ENCODE measurements at regions not wholly inside any gene's neighbourhood (a gene's known extent, or its start where the extent isn't known, plus 50 kb on each side); places are given as distances from the start of the nearest gene placed in this dataset.
A peak's percentile ranks its signal among the peaks of the same experiment; 100 is the strongest.

DNA sequence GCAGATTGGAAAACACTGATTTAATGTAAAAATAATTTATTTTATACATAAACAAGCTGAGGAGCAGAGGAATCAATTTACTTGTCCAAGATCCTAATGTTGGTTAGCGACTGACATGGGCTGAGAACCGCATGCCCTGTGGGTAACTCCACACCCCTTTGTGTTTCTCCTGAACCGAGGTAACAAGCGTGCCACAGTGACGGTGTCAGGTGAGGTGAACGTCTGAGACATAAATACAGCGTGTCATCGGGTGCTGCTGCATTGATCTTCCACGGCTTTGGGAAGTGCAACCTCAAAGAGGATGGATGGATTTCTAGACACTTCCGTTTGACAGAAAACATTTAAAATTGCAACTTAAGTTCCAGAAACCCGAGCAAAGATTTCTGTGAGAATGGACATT lies 386.8 kb upstream of the ADARB2 start:
- no peak for DNase-seq

DNA sequence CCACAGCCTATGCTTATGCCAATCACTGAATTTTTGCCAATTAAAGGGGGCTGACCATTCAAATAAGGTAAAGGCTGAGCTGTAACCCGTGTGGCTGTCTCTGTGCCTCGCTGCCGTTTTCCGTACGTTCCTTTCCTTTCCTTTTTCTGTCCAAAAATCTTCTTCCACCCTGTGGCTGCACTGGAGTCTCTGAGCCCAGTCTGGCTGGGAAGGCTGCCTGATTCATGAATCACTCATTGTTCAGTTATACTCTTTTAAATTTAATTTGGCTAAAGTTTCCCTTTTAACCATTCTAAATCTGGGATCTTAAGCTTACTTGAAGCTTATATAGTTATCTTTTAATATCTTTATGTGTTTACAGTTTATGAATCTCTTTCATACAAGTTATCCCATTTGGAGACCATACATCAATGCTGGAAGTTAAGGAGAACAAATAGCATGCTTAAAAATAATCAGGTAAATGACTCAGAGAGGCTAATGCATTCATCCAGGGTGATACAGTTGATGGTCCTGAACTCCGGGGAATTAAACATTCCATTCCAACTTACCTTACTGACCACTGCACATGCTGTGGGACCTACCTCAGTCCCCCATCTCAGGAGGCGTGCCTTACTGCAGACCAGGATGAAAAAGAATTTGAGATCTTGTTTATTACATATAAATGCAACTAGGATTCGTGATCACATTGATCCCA lies 385.3 kb upstream of the ADARB2 start:
- DNase-seq = no peak

DNA sequence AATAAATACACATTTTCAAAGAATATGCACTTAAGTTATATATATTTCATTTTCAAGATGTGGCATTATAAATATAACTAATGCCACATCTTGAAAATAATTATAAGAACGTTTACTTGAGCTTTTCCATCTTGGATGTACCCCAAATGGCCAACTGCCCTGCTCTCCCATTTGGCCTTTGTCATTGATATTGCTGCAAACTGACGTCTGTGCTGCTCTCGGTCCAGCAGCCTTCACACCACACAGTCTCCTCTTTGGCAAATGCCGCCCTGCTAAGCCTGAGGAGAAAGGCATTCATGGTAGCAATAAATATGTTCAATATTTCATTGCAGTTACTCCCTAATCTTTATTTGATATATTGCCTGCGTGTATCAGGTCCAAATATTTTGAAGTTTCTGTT lies 384.6 kb upstream of the ADARB2 start:
- DNase-seq = no peak

DNA sequence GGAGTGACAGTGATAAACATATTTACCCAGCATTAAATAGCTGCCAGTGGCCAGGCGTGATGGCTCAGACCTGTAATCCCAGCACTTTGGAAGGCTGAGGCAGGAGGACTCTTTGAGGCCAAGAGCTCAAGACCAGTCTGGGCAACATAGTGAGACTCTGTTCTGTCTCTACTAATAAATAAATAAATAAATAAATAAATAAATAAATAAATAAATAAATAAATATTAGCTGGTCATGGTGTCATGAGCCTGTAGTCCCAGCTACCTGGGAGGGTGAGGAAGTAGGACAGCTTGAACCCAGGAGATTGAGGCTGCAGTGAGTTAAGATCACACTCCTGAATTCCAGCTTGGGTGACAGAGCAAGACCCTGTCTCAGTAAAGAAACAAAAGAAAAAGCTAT lies 384.0 kb upstream of the ADARB2 start:
- no peak for DNase-seq

DNA sequence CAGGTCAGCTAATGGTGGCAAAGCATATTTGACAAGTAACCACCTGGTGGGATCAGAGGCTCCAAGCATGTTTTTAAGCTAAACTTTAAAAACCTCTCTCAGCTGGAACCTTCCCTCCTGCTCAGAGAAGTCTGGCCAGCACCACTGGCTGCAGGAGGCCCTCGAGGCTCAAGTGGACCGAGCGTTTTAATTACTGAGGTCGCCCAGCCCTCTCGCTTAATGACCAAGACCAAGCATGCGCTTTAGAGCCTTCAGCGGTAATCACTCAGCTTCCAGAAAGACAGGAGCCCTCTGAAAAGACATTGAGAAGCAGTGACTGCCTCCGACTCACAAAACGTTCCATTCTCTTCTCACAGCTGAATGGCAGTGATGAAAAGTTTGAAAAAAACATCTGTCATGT lies 383.4 kb upstream of the ADARB2 start:
- no peak for DNase-seq

DNA sequence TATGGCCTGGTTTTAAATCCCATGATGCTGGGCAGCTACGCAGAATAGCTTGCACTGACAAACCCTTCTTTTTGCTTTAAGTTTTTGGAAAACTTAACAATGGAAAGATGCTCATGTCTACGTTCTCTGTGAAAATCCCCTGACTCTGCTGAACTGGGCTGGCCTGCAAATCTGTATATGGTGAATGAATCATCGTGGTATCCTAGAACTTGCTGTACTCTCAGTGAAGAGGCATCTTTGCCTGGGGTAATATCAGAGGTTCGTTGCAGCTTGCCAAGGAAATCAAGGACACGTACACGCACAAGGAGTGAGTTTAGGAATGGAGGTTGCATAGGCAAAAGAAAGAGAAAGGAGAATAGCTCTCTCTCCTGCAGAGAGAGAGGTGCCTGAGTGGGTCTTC lies 382.0 kb upstream of the ADARB2 start:
- DNase-seq = no peak

DNA sequence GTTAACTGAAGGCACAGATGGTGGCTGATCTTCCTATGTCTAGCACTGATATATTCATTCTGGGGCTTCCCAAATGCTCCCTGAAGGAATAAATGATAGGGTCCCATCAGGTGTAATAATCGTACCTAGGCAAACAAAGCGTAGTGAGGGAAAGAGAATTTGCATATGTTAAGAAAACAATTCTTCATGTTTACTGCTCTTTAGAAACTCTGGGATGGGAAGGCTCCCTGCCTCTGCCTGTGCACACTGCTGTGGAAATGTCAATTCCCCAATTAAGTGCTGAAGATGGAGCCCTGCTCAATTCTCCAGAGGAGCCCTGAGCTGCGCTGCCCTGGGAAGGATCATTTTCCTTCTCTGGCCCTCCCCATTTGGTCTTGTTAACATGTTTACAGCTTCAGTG lies 380.9 kb upstream of the ADARB2 start:
- no peak for DNase-seq

DNA sequence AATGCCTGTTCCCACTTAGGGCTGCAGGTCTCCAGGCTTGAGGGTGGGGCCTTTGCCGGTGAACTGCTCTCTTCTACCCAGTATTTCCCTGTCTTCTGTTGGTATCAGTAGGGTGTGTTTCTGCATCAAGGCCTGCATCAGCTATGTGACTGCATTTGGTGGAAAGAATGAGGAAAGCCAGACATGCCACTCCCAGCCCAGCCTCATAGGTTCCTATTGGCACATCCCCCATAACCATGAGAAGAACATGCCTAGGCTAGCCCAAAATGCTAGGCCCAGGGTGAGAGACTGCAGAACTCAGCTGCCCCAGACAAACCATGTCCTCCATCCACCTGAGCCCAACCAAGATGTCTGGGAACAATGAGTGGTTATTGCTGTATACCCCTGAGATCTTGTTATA lies 380.3 kb upstream of the ADARB2 start:
- no peak for DNase-seq

DNA sequence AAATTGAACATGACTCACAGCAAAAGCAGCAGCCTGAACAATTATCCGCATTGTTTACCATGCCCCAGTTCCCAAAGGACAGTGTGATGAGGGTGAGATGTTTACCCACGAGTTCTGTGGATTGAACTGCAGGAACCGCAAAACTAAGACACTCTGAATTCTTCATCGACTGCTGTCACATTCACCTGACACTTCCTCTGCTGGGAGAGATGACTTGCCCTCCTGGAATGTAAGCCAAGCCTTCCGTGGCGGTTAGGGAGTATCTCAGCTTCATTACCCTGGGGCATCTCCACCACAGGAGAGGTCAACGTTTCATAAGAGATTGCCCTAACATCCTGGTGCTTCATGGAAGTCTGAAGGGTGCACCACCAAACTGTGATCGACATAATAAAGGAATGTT lies 374.6 kb upstream of the ADARB2 start:
- DNase-seq = peak; percentile 1

DNA sequence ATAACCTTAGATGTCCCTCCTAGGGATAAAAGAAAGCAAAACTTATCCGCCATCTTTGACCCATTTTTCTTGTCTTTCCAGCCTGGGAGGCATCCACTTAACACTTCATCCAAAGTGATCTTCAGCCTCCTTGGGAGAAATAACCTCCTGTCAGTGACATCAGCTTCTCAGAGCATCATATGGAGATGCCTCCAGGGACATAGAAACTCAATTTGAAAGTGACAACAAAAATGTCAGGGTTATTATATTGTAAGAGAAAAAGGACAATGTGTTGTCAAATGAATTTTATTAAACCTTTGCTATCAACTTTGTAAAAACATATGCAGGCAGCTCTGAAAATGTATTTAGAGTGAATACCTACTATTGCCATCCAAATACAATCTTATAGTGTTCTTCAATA lies 371.2 kb upstream of the ADARB2 start:
- no peak for DNase-seq

DNA sequence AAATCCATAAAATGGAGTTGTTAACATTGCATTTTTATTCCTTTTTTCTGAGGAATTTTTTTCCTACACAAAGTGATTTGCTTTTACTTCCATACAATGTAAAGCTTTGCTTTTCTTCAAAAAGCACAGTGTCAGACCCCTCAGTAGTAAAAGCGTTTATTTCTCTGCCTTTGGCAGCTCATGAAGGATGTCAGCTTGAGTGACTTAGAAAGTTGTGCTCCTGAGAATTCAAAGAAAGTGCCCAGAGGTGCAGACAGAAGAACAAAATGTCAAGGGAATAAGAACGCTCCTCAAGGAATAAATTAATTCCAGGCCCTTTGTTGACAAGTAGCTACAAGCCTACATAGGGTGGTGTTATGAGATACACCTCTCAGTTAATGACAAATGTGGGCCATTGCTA lies 369.3 kb upstream of the ADARB2 start:
- DNase-seq = no peak

DNA sequence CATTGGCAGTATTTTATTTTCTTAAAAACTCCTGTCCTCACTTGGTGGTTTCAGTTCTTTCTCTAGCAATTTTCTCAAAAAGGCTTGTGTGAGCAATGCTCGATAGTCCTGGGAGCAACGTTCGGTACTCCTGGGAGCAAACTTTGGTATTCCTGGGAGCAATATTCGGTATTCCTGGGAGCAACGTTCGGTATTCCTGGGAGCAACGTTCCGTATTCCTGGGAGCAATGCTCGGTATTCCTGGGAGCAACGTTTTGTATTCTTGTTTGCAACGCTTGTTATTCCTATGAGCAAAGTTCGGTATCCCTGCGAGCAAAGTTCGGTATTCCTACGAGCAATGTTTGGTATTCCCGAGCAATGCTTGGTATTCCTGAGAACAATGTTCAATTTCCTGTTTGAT lies 362.0 kb upstream of the ADARB2 start:
- no peak for DNase-seq

DNA sequence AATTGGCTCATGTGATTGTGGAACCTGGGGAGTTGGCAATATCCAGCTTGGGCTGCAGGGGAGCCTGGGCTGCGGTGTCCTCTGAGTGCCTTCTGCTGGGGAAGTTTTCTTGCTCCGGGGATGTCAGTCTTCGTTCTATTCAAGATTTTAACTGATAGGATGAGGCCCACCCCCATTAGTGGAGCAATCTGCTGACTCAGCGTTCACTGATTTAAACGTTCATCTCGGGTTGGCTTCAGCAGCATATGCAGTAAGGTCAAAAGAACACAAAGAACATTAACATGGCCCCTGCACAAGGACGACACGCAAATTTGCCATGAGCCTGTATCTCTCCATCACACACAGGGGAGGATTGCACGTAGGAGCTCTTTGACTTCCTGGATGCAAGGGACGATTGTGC lies 360.6 kb upstream of the ADARB2 start:
- DNase-seq = no peak

DNA sequence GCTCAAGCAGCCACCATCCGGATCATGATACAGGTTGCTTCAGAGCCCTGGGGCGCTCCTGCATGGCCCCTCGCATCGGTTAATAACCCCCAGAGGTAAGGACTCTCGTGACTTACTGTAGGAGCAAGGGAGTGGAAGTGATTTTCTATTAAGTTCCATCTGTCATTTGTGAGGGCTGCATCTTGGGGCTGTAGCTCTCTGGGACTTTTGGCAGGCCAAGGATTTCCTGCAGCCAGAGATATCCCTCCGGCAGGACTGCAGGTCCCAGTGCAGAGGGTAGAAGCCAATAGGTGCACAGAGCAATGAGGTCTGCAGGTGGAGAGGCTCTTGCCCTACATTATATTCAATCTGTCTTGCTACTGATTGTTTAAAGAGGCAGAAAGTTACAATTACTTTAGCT lies 356.8 kb upstream of the ADARB2 start:
- no peak for DNase-seq

DNA sequence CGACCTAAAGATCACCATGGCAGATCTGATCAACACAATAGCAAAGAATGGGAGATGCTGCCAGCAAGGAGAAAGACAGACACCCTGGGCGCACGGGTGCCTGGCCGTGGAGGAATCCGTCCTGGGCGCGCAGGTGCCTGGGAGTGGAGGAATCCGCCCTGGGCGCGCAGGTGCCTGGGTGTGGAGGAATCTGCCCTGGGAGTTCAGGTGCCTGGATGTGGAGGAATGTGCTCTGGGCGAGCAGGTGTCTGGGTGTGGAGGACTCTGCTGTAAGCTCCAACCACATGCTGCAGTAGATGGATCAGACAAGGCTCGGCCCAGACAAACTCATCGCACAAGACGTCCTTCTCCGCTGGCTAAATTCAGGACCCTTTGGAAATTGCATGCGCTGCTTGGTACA lies 346.3 kb upstream of the ADARB2 start:
- DNase-seq = no peak

DNA sequence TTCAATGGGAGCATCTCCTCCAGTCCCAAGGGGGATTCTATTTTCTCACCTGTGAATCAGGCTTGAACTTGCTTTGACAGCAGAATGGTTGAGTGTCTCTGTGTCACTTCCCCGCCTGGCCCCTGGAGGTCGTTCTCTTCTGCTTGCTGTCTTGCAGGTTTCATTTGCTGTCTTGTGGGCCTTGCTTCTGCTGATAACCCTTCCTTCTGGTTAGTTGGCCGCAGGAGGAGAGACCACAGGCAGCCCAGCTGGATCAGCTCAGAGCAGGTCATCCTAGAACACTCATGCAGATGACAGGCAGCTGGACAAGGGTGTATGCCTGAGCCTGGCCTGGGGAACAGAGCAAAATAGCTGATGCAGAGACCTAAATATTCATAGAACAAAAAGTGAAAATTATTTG lies 344.2 kb upstream of the ADARB2 start:
- DNase-seq = no peak

DNA sequence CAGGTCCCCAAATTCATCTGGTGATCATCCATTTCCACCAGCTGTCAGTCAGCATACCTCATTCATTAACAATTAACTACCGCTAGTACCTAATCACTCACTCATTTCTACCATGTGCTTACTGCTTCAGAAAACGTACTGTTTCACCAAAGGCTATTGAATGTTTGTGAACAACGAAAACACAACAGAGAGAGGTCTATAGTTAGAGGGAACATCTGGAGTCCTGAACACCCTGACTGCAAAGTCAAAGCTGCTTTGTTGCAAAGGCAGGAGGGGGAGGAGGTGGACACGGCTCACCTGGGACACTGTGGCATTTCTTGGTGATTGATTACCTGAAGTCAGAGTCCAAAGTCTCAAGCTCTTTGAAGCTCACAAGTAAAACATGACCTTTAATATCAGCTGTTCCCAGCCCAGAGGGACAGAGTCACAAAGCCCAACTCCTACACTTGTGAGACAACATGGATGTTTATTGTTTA lies 342.3 kb upstream of the ADARB2 start:
- no peak for DNase-seq

DNA sequence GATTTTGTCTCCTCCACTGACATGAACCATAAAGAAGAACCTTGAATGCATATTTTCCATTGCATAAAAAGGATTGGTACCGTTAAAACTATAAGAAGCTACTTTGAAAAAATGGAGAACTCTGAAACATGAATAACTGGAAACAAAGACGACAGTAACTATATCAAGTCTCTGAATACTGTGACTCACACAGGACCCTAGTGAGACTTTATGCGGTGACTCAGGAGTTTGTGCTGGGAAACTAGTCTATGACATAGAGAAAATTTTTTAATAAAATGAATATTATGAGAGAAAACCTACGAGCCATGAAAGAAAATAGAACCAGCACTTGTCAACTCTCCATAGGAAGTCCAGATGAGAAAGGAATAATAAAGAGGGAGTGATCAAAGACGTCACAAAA lies 339.9 kb upstream of the ADARB2 start:
- DNase-seq = no peak

DNA sequence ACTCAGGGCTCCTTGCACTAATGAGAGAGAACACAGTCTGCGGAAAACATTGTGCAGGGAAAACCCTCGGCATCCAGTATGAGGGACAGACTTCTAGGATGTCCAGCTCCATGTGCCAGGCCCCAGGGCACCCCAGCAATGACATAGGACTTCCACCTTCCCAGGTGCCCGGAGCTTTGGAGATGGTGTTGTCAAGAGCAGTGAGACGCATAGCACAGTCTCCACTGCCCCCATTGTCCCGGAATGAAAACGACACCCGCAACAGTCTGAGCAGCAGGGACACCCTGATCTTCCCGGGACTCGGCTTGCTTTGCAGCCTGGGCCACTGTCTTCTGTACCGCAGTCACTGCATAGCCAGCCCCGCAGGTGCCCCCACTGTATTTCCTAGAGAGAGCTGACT lies 339.2 kb upstream of the ADARB2 start:
- DNase-seq = no peak

DNA sequence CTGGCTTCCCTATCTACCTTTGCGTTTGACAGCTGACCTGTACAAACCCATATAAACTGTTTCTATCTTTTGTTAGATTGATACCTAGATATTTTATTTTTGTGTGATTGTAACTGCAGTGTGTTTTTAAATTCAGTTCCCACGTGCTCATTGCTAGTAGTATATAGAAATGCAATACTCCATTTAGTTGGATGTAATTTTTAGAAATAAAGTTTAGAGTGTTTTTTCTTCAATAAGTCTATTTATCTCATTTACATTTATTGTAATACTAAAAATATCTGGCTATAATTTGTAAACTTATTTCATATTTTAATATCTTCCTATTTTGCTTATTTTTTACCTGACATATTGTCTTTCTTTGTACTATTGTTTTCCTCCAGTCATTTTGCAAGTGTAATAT lies 329.7 kb upstream of the ADARB2 start:
- no peak for DNase-seq

DNA sequence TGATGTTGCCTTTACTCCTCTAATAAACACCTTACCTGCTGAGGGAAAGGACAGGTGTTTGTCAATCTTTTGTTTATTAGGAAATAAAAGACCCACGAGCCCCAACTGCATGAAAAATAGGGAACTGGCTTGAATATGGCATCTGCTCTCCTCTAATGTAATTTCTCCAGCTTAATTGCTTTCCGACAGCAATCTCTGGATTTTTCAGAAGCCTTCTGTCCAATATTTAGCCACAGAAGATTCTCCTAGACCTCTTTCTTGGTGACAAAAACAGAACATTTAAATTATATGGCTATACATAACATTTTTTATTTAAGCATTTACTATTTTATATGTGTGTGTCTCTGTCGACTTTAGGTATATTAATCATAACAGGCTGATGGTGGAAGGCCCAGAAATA lies 317.4 kb upstream of the ADARB2 start:
- no peak for DNase-seq

DNA sequence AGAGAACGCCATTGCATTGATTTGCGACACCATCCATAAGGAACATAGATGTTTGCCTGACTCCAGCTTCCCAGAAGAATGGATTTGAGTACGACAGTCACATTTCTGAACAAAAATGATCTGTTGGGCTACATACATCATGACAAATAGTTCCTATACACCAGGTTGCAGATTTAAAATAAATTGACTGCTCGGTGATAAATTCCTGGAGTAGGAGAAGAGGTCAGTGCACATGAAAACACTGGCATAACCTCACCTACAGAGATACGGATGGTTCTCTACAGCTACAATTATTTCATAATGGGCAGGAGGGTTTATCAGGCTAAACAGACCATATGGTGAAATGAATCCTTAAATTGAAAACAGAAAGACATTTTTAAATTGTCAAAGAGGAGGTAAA lies 316.5 kb upstream of the ADARB2 start:
- DNase-seq = no peak

DNA sequence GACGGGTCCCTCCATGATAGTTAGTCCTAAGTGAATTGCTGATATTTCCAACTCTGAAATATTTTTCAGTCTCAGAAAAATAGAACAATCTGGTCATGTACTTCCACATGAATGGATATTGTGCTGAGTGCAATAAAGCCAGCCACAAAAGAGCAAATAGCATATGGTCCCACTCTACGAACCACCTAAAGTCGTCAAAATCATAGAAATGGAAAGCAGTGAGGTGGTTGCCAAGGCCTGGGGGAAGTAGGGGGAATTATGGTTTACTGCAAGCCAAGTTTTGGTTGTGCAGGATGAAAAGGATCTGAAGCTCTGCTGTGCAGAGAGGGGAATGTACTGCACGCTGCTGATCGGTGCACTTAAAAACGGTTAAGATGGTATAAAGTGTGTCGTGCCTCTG lies 313.8 kb upstream of the ADARB2 start:
- no peak for DNase-seq

DNA sequence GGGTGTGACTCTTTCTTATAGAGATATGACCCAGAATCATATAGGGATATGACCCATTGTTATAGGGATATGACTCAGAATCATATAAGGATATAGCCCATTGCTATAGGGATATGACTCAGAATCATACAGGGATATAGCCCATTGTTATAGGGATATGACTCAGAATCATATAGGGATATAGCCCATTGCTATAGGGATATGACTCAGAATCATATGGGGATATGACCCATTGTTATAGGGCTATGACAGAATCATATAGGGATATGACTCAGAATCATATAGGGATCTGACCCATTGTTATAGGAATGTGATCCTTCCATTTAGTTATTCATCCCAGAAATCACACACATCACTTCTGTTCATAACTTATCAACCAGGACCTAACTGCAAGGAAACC lies 312.2 kb upstream of the ADARB2 start:
- DNase-seq = no peak

DNA sequence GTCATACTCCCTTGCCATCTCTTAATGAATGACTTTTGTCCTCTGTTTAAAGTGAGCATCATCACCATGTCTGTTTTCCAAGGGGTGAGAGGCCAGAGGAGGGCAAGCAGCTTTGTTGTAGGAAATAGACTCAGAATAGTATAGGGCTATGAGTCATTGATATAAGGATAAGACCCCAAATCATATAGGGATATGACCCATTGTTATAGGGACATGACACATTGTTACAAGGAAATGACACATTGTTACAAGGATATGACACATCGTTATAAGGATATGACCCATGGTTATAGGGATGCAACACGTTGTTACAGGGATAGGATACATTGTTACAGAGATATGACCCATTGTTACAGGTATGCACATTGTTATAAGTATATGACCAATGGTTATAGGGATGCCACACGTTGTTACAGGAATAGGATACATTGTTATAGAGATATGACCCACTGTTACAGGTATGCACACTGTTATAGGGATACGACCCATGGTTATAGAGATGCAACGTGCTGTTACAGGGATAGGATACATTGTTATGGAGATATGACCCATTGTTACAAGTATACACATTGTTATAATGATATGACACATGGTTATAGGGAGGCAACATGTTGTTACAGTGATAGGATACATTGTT lies 311.1 kb upstream of the ADARB2 start:
- no peak for DNase-seq
